NCI-H345 (cell line): ENCODE measurements at regions not wholly inside any gene's neighbourhood (a gene's known extent, or its start where the extent isn't known, plus 50 kb on each side); places are given as distances from the start of the nearest gene placed in this dataset.
"Not testable (repeated sequence)": the region's sequence is repeated elsewhere in the genome, so short reads cannot be mapped to it uniquely, and the experiment has no call there.

Source experiments
- DNase-seq: peaks from one replicate; lab custom pipeline; 2025; lab: John Stamatoyannopoulos, UW

DNA sequence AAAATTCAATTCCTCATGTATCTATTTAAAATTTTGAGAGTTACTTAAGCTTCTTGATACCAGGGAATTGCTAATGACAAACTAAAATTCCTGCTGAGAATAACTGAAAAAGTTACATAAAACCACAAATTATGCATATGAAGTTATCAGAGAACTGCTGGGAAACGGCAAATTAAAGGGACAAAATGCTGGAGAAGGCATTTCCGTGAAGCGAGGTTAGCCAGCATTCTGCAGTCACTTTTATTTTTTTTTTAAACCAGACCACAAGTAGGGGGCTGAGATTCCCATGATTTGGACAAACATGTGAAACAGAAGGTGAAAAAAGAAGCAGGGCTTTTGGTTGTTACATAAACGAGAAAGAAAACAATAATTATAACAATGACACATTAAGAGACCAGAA lies 737.6 kb upstream of the CHRM3 start:
- DNase-seq, result no peak

DNA sequence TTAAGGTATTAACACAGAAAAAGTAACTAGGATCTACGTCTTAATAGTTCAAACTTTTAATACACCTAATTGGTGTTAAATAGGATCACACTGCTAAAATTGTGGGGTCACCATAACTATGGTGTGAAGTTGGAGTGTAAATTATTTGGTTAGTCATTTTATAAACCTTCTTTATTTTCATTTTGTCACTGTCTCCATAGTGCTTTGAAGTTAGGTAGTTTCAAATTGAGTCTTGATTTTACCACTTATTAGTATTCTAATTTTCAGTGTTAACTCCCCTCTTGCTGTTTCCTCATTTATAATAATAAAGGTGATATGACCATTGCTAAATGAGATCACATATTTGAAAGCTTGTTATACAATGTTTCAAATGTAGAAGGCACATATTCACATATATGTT lies 738.1 kb upstream of the CHRM3 start:
- DNase-seq, result no peak

DNA sequence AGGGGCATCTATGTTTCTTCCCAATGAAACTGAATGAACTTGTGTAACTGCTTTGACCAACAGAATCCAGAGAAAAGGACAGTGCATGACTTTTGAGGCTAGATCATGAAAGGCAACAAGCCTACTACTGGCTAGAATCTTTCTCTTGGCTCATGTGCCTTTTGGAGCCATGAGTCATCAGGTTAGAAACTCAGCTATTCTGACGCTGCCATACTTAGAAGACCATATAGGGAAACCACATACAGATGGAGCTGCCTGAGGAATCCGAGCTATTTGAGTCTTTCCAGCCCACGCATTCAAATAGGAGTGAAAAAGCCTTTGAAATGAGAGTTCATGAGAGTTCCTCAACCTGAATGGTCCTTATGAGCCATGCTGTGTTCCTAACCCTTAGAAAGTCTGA lies 738.5 kb upstream of the CHRM3 start:
- DNase-seq, result no peak

DNA sequence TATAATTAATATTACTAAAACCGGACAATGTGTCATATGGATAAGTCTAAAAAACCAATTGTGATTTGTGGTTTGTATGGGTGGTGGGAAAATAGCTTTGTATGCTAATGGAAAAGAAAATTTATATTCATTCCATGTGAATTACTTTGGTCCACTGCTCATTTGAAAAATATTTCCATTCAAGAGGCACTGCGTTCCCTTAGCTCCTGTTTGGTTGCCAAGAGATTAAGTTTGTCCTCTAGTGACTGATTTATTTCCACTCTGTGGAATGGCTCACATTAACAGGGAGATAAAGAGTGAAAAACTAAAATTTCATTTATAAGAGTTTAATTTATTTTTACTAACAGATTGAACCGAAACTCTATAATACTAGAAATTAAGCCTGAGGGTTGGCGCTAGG lies 744.1 kb upstream of the CHRM3 start:
- DNase-seq, result no peak

DNA sequence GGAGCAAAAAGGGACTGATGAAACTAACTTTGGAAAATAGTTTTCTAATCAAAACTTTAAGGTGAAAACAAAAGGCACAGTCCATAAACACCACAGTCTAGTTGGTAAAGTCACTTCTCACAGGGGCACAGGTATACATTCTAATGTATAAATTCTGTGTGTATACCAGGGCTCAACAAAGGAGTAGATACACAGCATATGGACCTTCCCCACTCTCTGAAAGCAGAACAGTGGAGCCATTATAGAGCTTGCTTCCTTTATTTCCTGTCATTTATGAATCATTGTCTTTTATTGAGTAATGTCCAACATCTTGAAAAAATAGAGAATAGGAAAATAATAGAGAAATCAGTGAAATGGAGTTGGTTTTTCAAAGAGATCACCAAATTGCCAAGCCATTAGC lies 746.5 kb upstream of the CHRM3 start:
- no peak for DNase-seq

DNA sequence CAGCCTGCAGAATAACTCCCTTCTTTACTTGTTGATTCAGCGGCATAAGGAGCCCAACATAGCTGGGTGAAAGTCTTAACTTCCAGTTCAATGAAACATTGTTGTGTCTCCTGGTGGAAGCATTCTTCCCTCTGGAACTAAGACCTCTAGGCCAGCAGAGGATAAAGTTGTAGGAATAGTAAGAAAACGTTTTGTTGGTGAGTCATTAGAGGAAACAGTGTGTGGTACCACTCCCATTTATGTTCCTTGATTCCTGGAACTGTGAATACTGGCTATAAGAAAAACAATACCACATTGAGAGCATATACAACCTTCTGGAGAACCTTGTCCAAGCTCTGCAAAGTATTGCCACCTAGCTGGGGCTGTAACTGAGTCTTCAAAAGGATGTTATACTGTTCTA lies 737.4 kb upstream of the ZP4 start:
- DNase-seq, result no peak

DNA sequence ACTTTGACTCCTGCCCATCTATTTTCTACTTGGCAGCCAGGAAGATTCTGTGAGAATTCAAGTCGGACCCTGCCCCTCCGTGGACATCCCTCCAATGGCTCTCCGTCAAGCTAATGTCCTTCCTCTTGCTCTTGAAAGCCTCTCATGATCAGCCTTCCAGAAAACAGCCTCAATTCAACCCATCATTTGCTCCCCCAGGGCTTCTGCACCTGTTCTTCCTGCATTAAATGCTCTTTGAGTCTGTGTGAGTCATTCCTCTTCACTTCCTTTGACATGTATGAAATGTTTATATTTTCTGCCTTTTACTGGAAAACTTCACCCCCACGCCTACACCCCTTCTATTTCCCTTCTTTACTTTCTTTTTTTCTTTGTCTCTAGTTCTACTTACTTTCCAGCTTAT lies 734.1 kb upstream of the ZP4 start:
- no peak for DNase-seq

DNA sequence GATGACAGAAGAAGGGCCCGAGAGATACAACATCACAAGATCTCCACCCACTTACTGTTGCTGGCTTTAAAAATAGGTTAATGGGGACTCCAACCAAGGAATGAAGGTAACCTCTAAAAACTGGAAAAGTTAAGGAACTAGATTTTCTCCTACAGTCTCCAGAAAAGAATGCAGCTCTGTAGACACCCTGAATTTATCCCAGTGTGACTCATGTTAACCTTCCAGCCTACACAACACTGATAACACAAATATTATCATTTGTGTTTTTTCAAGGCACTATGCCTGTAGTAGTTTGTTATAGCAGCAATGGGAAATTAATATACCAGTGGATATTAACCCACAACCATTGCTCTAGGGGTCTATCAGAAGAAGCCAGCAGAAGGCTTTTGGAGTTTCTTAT lies 730.7 kb upstream of the ZP4 start:
- DNase-seq, result no peak

DNA sequence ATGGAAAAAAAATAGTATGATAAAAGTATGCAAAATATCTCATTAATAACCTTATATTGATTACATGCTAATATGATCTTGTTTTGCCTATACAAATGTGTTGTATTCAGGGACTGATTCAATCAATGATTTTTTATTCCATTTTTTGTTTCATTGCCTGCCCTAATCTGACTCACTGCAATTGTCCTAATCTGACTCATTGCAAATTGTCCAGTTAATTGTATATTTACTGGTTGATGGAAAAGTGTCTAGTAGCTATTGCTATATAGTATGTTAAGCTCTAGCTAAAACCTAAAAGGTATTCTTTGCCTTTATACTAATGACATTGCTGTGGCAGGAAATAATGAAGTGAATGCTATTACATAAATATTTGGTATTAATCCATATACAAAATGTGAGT lies 728.9 kb upstream of the ZP4 start:
- DNase-seq, result no peak

DNA sequence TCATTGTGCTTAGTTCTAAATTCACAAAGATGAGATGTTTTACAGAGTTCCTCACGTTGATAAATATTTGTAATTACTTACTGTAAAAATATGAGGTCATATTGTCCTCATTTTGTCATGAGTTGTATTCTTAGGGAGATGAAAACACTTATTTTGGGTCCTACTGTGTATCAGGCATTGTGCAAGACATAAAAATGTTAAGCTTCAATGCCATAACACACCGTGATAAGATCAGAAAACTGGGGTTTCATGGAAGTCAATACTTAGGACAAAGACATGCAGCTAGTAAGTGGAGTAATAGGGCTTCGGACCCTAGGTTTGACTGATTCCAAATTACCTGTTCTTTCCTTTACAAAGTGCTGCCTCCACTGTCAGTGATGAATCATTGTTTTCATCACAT lies 720.7 kb upstream of the ZP4 start:
- no peak for DNase-seq

DNA sequence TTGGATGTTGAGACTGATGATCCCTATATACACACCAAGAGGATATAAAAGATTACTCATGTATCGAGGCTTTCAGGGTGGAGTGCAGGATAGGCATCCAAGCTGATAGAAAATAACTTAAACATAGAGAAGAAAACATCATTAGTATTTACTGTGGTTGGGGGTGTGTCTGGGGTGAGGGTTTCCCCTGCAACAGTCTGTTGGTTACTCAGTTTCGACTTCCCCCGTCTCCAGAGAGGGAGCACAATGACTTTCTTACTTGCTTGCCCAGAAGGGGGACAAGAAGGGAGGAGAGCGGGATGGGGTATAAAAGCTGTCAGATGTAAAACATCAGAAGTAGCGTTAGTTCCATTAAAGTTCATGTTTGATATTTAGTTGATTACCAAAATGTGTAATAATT lies 717.4 kb upstream of the ZP4 start:
- no peak for DNase-seq

DNA sequence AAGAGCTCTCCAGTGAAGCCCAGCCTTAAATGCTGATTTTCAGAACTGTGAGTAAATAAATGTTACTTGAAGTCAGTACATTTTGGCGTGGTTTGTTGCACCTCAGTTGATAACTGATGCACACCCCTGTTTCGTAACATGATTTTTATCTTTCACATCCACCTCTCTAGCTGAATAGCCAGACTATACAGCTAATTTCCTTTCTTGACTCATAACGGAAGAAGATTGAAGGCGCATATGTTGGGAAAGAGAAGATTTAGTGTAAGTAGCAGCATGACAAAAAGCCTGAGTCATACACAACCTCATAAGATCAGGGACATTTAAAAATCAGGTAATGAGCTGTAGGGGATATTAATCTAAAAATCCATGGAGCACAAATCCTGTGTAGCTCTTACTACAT lies 716.2 kb upstream of the ZP4 start:
- DNase-seq, result no peak

DNA sequence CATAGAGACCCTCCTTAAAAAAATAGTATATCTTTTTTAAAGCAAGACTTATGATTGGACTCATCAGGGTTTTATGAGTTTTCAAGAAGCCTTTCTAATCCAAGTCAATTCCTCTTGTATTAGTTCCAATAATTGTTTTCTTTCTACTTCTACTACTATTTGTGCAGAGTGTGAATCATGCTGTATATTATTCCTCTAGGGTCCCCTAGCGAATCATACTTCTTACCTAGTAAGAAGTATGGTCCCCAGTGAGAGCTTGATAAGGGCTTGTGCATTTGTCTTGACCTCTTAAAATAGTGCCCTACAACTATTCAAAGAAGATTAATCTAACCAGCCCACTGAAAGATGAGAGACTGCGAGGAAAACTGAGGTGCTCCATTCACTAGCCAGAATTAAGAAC lies 715.7 kb upstream of the ZP4 start:
- DNase-seq, result no peak

DNA sequence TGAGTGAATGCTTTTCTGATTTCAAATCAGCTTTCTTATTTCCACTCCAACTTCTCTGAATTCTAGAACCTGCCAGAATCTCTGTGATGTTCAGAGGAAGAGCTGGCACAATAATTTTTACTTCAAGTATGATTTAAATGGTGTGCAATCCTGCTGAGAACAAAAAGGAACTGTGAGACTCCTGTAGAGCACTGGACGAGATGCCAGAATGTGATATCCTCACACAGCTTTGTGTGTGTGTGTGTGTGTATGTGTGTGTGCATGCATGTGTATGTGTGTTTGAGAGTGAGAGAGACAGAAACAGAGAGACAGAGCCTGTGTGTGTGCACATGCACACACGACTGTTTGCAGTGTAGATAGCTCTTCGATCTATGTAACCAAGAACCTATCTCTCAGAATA lies 713.6 kb upstream of the ZP4 start:
- no peak for DNase-seq

DNA sequence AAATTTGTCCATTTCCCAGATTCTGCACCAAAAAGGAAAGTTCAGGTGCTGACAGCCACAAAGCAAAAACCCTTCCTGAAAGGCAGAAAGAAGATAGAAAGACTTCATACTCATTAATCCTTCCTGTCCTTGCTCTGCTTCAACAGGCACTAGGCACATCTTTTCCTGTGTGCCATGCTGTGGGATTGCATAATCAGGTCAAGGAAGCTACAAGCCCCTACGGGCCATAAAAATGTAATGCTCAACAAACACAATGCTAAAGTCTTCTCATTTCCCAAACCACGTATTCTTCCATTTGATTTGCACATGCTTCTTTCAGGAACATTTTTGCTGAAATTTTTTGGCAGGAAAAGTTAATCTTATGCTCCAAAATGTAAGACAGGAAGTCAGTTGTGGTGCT lies 710.9 kb upstream of the ZP4 start:
- not testable (repeated sequence) for DNase-seq

DNA sequence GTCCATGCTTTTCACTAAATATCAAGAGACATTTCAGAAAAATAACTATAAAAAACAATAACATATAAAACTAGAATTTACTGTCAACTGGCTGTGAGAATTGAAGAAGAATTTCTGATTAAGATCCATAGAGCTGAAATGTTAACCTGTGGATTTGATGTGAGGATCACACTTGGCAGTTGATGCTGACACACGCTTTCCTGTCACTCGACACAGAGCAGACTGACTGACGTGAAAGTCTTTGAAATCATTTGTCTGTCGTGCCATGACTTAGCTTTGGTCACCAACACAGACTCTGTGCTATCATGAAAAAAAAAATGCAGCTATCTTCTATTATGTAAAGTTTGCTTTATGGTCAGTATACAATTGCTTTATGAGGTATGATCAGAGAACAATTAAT lies 706.0 kb upstream of the ZP4 start:
- no peak for DNase-seq

DNA sequence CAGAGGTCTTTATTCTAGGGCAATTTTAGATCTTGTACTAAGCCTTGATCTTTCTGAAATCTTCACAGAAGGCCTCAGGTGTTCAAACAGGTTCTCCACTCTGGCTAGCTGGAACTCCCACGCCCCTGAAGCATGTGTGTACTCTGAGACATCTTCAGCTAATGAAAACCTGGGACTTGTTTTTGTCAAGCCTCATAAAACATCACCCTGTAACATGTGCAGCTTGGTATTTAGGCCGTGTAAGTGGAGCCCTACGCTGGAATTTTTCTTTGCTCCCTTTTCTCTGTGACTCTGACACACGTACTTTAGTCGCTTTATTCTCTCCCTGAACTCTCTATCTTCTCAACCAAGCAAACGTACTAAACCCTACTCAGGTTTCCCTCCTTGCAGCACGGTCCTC lies 701.9 kb upstream of the ZP4 start:
- no peak for DNase-seq

DNA sequence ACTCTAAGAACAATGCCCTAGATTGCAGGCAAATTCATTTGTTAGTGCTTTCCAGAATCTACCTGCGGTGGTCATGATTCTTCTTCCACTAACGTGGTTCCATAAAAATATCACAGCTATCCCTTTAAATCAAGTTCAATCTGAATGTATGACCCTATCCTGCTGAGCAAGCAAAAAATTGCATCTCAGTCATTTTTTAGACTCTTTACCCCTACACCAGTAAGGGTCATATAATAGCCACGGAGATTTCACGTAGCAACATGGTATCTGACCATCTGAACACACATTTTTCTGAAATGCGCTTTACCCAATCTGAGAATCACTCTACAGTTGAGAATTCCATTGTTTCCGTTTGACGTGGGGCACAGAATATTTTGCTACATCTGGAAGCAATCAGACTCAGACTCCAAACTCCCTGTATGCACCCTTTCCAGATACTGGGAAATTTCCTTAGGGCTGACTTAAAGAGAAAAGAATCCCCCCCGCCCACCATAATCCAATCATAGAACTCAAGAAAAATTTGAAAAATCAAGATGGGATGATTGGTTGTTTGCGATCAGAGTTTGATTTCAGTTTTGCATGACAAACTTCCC lies 699.2 kb upstream of the ZP4 start:
- no peak for DNase-seq

DNA sequence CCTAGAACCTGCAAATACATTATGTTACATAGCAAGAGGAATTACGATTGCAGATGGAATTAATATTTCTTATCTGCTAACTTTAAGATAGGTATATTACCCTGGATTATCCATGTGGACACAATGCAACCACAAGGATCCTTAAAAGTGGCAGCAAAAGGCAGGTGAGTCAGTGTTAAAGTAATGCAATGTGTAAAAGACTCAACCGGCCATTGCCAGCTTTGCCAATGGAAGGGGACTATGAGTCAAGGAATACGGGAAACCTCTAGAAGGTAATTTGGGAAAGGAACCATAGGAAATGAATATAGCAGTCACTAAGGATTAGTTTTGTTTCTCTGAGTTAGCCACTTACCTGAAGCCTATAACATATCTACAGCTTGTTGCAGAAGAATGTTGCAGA lies 692.1 kb upstream of the ZP4 start:
- DNase-seq, result no peak

DNA sequence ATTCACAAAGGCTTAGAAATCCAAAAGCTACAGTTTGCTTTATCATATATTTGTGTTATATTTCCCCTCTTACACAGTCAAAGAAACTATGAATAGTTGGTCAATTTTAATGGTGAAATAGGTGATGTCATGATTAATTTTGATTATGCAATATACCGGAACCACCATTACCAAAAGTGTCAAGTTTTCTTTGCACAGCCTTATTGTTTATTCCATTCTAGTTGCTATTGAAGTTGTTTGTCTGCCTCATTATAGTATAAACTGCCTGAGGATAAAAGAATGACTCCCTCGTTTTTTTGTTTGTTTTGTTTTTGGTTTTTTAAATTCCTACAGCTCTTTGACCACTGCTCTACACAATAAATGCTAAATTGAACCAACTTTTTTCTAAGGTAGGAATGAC lies 690.6 kb upstream of the ZP4 start:
- DNase-seq, result no peak

DNA sequence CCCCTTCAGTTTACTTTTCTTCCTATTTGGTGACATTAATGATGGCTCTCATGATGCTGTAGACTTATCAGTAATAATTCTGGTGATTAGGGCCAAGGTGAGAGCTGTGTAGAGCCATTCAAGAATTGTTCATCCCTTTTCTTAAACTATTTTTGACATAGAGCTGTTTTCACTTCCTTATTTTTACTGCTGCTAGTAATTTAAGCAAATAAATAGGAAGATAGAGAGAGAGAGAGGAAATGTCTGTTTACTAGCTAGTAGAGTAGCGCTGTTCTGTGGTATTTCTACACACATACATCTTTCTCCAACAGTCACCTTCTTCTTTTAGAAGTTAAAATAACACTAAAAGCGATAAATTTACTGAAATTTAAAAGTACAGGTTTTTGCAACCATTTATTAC lies 678.0 kb upstream of the ZP4 start:
- no peak for DNase-seq

DNA sequence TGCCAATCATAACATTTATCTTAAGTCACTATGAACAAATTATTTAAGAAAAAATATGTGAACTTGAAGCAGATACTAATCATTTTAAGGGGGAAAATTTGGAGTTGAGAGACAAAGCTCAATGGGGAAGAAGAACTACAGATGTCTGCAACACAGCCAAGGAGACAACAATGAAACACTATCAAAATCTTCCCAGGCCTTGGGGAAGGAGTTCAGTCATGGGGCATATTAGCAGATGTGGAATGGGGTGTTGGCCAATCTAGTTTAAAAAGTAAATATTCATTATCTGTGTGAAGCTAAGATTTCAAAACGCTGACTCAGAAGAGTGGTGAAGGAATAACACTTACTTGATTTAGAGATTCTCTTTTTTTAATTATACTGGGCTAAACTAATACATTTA lies 671.6 kb upstream of the ZP4 start:
- DNase-seq, result no peak

DNA sequence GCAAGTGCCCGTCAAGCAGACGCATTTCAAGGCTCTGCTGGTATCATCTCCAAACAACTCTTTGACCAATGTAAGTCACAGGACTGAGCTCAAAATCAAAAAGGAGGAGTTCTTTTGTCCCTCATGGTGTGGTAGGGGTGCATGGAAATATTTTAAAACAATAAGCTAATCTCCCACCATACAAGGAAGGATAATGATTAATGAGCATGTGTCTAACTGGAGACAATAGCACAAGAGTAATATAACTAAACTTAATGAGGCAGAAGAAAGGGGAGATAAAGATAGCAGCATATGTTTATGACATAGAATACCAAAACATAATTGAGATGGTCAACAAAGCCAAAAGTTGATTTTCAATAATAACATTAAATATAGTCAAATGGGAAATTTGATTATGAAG lies 668.0 kb upstream of the ZP4 start:
- DNase-seq, result no peak

DNA sequence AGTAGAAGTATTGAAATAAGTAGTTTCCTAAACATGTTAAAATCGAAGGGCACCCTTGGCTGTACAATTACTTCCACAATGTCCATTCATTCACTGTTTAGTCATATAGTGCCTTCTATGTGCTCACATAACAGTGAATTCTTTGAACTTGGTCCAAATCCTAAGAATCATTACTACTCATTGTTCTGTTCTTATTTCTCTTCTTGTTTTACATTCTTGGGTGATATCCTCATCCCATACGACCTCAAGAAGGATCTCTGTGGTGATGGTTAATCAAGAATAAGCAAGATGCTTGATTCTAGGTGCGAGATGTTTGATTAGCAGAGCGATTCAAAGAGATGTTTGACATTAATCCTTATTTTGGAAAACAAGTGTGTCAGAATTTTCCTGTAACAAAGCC lies 667.4 kb upstream of the ZP4 start:
- DNase-seq, result no peak

DNA sequence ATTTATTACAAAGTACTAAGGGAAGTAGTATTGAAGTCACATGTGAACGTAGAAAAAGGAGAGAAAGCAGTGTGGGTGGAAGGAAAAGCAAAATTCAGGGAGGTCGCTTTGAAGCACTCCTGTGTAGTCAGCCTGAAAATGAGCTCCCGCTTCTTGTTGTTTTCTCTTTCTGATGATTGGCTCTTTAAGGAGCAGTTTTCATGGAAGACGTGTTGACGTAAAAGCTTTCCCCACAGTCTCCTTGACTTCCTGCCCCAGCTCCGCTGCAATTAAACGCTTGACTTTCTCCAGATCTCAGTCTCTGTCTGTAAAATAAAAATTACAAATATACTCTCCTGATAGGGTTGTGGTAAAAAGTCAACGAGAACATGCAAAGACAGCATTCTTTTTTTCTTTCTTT lies 661.5 kb upstream of the ZP4 start:
- DNase-seq, result no peak
